GM23338 (cell line): ENCODE measurements at regions not wholly inside any gene's neighbourhood (a gene's known extent, or its start where the extent isn't known, plus 50 kb on each side); places are given as distances from the start of the nearest gene placed in this dataset.

Source experiments
- ATAC-seq: fragments of 200-7000 bp; cut with Tn5 transposase; 3 replicates; pipeline ENCODE4 v1.9.1; 2020
- DNase-seq: peaks from one replicate; pipeline ENCODE4 v3.0.0-alpha.2; 2015; ENCODE audit warnings: low spot score
- H2AFZ ChIP-seq: fragments of 200-600 bp; sonication (generic); 2 replicates; pipeline ENCODE4 v1.8.0; 2016; ENCODE audit warnings: antibody characterized with exemption, mild to moderate bottlenecking, moderate library complexity
- H3F3A ChIP-seq: fragments of 200-600 bp; sonication (generic); replicated peaks from 2 replicates; pipeline ENCODE4 v1.8.0; 2017; ENCODE audit warnings: antibody characterized with exemption, mixed run types, low read depth
- H3K27ac ChIP-seq: fragments of 200-600 bp; sonication (generic); 2 replicates; pipeline ENCODE4 v1.6.1; 2016; ENCODE audit warnings: low read depth
- H3K27me3 ChIP-seq: fragments of 200-600 bp; sonication (generic); 2 replicates; pipeline ENCODE4 v1.8.0; 2016; ENCODE audit warnings: mild to moderate bottlenecking, mixed run types, moderate library complexity; ENCODE audit not compliant: insufficient read depth
- H3K36me3 ChIP-seq: fragments of 200-600 bp; sonication (generic); 2 replicates; pipeline ENCODE4 v1.8.0; 2016; ENCODE audit warnings: mild to moderate bottlenecking; ENCODE audit not compliant: insufficient read depth
- H3K4me1 ChIP-seq: fragments of 200-600 bp; sonication (generic); 2 replicates; pipeline ENCODE4 v1.8.0; 2016; ENCODE audit warnings: mild to moderate bottlenecking, moderate library complexity; ENCODE audit not compliant: insufficient read depth
- H3K4me2 ChIP-seq: fragments of 200-600 bp; sonication (generic); 2 replicates; pipeline ENCODE4 v1.7.1; 2017; ENCODE audit warnings: mixed run types
- H3K4me3 ChIP-seq: fragments of 200-600 bp; sonication (generic); 2 replicates; pipeline ENCODE4 v1.6.1; 2016; ENCODE audit warnings: mixed run types
- H3K79me2 ChIP-seq: fragments of 200-600 bp; sonication (generic); replicated peaks from 2 replicates; pipeline ENCODE4 v1.8.0; 2017; ENCODE audit warnings: mild to moderate bottlenecking; ENCODE audit not compliant: insufficient read depth
- H3K9me2 ChIP-seq: fragments of 200-600 bp; sonication (generic); 2 replicates; pipeline ENCODE4 v1.8.0; 2017; ENCODE audit not compliant: insufficient read depth
- H4K20me1 ChIP-seq: fragments of 200-600 bp; sonication (generic); replicated peaks from 2 replicates; pipeline ENCODE4 v1.8.0; 2017; ENCODE audit warnings: mild to moderate bottlenecking; ENCODE audit not compliant: insufficient read depth
- H3K27ac Mint-ChIP-seq: 2 replicates; pipeline ENCODE4 v1.8.0; 2020; ENCODE audit warnings: inconsistent platforms, mild to moderate bottlenecking, moderate library complexity, mixed read lengths
- H3K27me3 Mint-ChIP-seq: 3 replicates; pipeline ENCODE4 v1.8.0; 2022; ENCODE audit warnings: low read depth, mild to moderate bottlenecking, moderate library complexity, mixed read lengths, inconsistent platforms; ENCODE audit not compliant: insufficient read depth, poor library complexity
- H3K36me3 Mint-ChIP-seq: 3 replicates; pipeline ENCODE4 v1.8.0; 2021; ENCODE audit warnings: low read depth, mild to moderate bottlenecking, inconsistent platforms, moderate library complexity, mixed read lengths
- H3K4me1 Mint-ChIP-seq: 3 replicates; pipeline ENCODE4 v1.8.0; 2020; ENCODE audit warnings: mild to moderate bottlenecking, inconsistent platforms, mixed read lengths
- H3K4me3 Mint-ChIP-seq: 3 replicates; pipeline ENCODE4 v1.8.0; 2021; ENCODE audit warnings: moderate library complexity, mild to moderate bottlenecking, inconsistent platforms, mixed read lengths
- H3K9me3 Mint-ChIP-seq: 3 replicates; pipeline ENCODE4 v1.8.0; 2020; ENCODE audit warnings: moderate library complexity, mild to moderate bottlenecking, inconsistent platforms, mixed read lengths
- EZH2 ChIP-seq: fragments of 200-600 bp; sonication (generic); IDR thresholded peaks from one replicate; pipeline ENCODE4 v1.8.0; 2017; ENCODE audit warnings: antibody characterized with exemption, mild to moderate bottlenecking, low read depth; ENCODE audit not compliant: unreplicated experiment
- NANOG ChIP-seq: IDR thresholded peaks from 2 replicates; pipeline ENCODE4 v1.6.1; 2016; ENCODE audit warnings: antibody characterized with exemption, borderline replicate concordance
- STAT1 ChIP-seq: IDR thresholded peaks from one replicate; pipeline ENCODE4 v1.6.1; 2016; ENCODE audit warnings: antibody characterized with exemption; ENCODE audit not compliant: unreplicated experiment
- ZNF114 ChIP-seq: fragments of 250-450 bp; sonication (Bioruptor Pico); IDR thresholded peaks from 2 replicates; pipeline ENCODE4 v1.5.0; 2020; ENCODE audit warnings: mild to moderate bottlenecking, moderate library complexity
- ZNF331 ChIP-seq: fragments of 250-450 bp; sonication (Bioruptor Pico); IDR thresholded peaks from 2 replicates; pipeline ENCODE4 v1.5.0; 2020; ENCODE audit warnings: low read depth, mild to moderate bottlenecking, moderate library complexity
- ZNF462 ChIP-seq: fragments of 250-450 bp; sonication (Bioruptor Pico); IDR thresholded peaks from 2 replicates; pipeline ENCODE4 v1.5.0; 2020; ENCODE audit warnings: mild to moderate bottlenecking, moderate library complexity
- TF ChIP-seq, protein P1 (sequence below): IDR thresholded peaks from 2 replicates; pipeline ENCODE4 v1.6.1; 2016; ENCODE audit warnings: antibody characterized with exemption

- DNase-seq (no peak), ATAC-seq (no peak)
- Histone ChIP-seq H3K9me2 (peaks cover 9% of the 10 kb centered on the region), H3K27ac (no peak overlapping the region), H3K79me2 (no peaks in the 10 kb centered on the region), H3K4me1 (no peaks in the 10 kb centered on the region; the same call in 1 of the 2 replicates), H4K20me1 (no peaks in the 10 kb centered on the region), H2AFZ (no peak overlapping the region), H3K4me3 (no peak overlapping the region), H3K4me2 (no peak overlapping the region), H3F3A (no peaks in the 10 kb centered on the region), H3K36me3 (no peaks in the 10 kb centered on the region), H3K27me3 (no peaks in the 10 kb centered on the region)
- Mint-ChIP-seq H3K27ac (no peak overlapping the region), H3K4me3 (no peak overlapping the region), H3K36me3 (no peaks in the 10 kb centered on the region), H3K27me3 (peaks cover 3% of the 10 kb centered on the region), H3K9me3 (no peaks in the 10 kb centered on the region; the same call in 2 of the 3 replicates), H3K4me1 (no peaks in the 10 kb centered on the region; the same call in 2 of the 3 replicates)
- TF ChIP-seq STAT1 (no peak), ZNF114 (CRISPR knock-in tag) (no peak), NANOG (no peak), EZH2 (no peak), ZNF331 (CRISPR knock-in tag) (no peak), ZNF462 (CRISPR knock-in tag) (no peak)
- TF ChIP-seq, protein P1, sequence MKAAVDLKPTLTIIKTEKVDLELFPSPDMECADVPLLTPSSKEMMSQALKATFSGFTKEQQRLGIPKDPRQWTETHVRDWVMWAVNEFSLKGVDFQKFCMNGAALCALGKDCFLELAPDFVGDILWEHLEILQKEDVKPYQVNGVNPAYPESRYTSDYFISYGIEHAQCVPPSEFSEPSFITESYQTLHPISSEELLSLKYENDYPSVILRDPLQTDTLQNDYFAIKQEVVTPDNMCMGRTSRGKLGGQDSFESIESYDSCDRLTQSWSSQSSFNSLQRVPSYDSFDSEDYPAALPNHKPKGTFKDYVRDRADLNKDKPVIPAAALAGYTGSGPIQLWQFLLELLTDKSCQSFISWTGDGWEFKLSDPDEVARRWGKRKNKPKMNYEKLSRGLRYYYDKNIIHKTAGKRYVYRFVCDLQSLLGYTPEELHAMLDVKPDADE: no peak
Measured at GRCh38 chr9:92187989-92188714, 72.9 kb upstream of the SPTLC1 start.
